CD14-positive monocyte (primary cell): ENCODE measurements at regions not wholly inside any gene's neighbourhood (a gene's known extent, or its start where the extent isn't known, plus 50 kb on each side); places are given as distances from the start of the nearest gene placed in this dataset.

Experiments used
- DNase-seq, 3 donors: peaks; one replicate each; pipeline ENCODE4 v3.0.0-alpha.2; 2011 to 2022
- H2AFZ ChIP-seq: 2 replicates; pipeline ENCODE4 v1.6.0; 2012; ENCODE audit warnings: mild to moderate bottlenecking, low read depth, low read length, inconsistent platforms; ENCODE audit not compliant: insufficient read depth, poor library complexity, severe bottlenecking
- H3K27ac ChIP-seq, 2 donors: 1 replicate in 1 of 2; 2 replicates in 1 of 2; pipeline ENCODE4 v1.5.1; 2012 to 2013; ENCODE audit warnings: low read length in 2 of 2, control low read depth in 1 of 2, inconsistent platforms in 1 of 2, low read depth in 1 of 2, mild to moderate bottlenecking in 1 of 2
- H3K27me3 ChIP-seq, 2 donors: one replicate each; pipeline versions ENCODE4 v1.6.0 to v1.6.1; 2011 to 2013; ENCODE audit warnings: low read length in 2 of 2; ENCODE audit not compliant: control insufficient read depth in 2 of 2, insufficient read depth in 2 of 2
- H3K36me3 ChIP-seq, 2 donors: replicated peaks in 1 of 2; 1 replicate in 1 of 2; 2 replicates in 1 of 2; pipeline versions ENCODE4 v1.5.1 to v1.6.1; 2012 to 2013; ENCODE audit warnings: low read length in 2 of 2, control low read depth in 1 of 2, inconsistent platforms in 1 of 2, mild to moderate bottlenecking in 1 of 2; ENCODE audit not compliant: insufficient read depth in 2 of 2, control insufficient read depth in 1 of 2
- H3K4me1 ChIP-seq, 2 donors: 1 replicate in 1 of 2; 2 replicates in 1 of 2; pipeline versions ENCODE4 v1.5.1 to v1.6.1; 2012 to 2013; ENCODE audit warnings: low read length in 2 of 2, control low read depth in 1 of 2, inconsistent platforms in 1 of 2, mild to moderate bottlenecking in 1 of 2, moderate library complexity in 1 of 2; ENCODE audit not compliant: insufficient read depth in 2 of 2, control insufficient read depth in 1 of 2
- H3K4me2 ChIP-seq: replicated peaks from 2 replicates; pipeline ENCODE3; 2012; ENCODE audit warnings: low read length, moderate library complexity, mild to moderate bottlenecking; ENCODE audit not compliant: poor library complexity, severe bottlenecking; ENCODE audit errors: extremely low read depth
- H3K4me3 ChIP-seq, 3 experiments: fragments of 200-600 bp in 1 of 3; sonication (generic) in 1 of 3; replicated peaks in 1 of 3; 1 replicate in 2 of 3; 2 replicates in 1 of 3; pipeline ENCODE4 v1.5.1; 2011 to 2013; ENCODE audit warnings: low read length in 3 of 3, mild to moderate bottlenecking in 3 of 3, control low read depth in 2 of 3, low read depth in 2 of 3, inconsistent platforms in 1 of 3, moderate library complexity in 1 of 3
- H3K79me2 ChIP-seq: 2 replicates; pipeline ENCODE4 v1.6.0; 2012; ENCODE audit warnings: mild to moderate bottlenecking, control low read depth, inconsistent platforms, low read length, moderate library complexity; ENCODE audit not compliant: insufficient read depth
- H3K9ac ChIP-seq: 2 replicates; pipeline ENCODE4 v1.6.0; 2017; ENCODE audit warnings: low read length, mild to moderate bottlenecking; ENCODE audit not compliant: insufficient read depth, poor library complexity, severe bottlenecking
- H3K9me3 ChIP-seq, 2 donors: replicated peaks in 1 of 2; 1 replicate in 1 of 2; 2 replicates in 1 of 2; pipeline versions ENCODE4 v1.5.1 to v1.6.1; 2012 to 2013; ENCODE audit warnings: low read length in 2 of 2, control low read depth in 1 of 2; ENCODE audit not compliant: control insufficient read depth in 1 of 2, insufficient read depth in 1 of 2
- H4K20me1 ChIP-seq: 2 replicates; pipeline ENCODE4 v1.6.0; 2012; ENCODE audit warnings: mild to moderate bottlenecking, low read length, control low read depth, moderate library complexity; ENCODE audit not compliant: insufficient read depth
- H3K27ac Mint-ChIP-seq, 7 donors: one replicate each; pipeline ENCODE4 v1.8.0; 2020; ENCODE audit warnings: mild to moderate bottlenecking in 7 of 7, mixed read lengths in 7 of 7, moderate library complexity in 6 of 7, inconsistent platforms in 2 of 7
- H3K27me3 Mint-ChIP-seq, 3 donors: one replicate each; pipeline ENCODE4 v1.8.0; 2021 to 2022; ENCODE audit warnings: low read depth in 3 of 3, mild to moderate bottlenecking in 3 of 3, mixed read lengths in 3 of 3, moderate library complexity in 3 of 3, inconsistent platforms in 1 of 3
- H3K36me3 Mint-ChIP-seq, 2 donors: one replicate each; pipeline ENCODE4 v1.8.0; 2020; ENCODE audit warnings: mixed read lengths in 2 of 2, inconsistent platforms in 1 of 2, mild to moderate bottlenecking in 1 of 2
- H3K4me1 Mint-ChIP-seq: one replicate; pipeline ENCODE4 v1.8.0; 2020; ENCODE audit warnings: mild to moderate bottlenecking, mixed read lengths
- H3K4me3 Mint-ChIP-seq, 2 donors: one replicate each; pipeline ENCODE4 v1.8.0; 2020; ENCODE audit warnings: mild to moderate bottlenecking in 2 of 2, mixed read lengths in 2 of 2, moderate library complexity in 1 of 2
- H3K9me3 Mint-ChIP-seq, 7 donors: one replicate each; pipeline ENCODE4 v1.8.0; 2020 to 2022; ENCODE audit warnings: mixed read lengths in 7 of 7, mild to moderate bottlenecking in 6 of 7, moderate library complexity in 6 of 7, inconsistent platforms in 2 of 7
- WGBS: methylation state at CpG from one replicate; pipeline ENCODE4 v1.1.5; 2013; ENCODE audit warnings: missing lambda C conversion rate; ENCODE audit not compliant: insufficient coverage; 5-methylcytosine and 5-hydroxymethylcytosine counted together
- intact Hi-C, 2 donors: fragments of 100-400 bp; cut with micrococcal nuclease; formaldehyde crosslinking; loops; one replicate each; pipeline versions ENCODE4 v1.15.0 to v1.15.1; 2023
- TF ChIP-seq, protein P1 (sequence below): fragments of 200-600 bp; IDR thresholded peaks from one replicate; pipeline ENCODE4 v1.8.0; 2022; ENCODE audit warnings: antibody characterized with exemption, mild to moderate bottlenecking

DNA sequence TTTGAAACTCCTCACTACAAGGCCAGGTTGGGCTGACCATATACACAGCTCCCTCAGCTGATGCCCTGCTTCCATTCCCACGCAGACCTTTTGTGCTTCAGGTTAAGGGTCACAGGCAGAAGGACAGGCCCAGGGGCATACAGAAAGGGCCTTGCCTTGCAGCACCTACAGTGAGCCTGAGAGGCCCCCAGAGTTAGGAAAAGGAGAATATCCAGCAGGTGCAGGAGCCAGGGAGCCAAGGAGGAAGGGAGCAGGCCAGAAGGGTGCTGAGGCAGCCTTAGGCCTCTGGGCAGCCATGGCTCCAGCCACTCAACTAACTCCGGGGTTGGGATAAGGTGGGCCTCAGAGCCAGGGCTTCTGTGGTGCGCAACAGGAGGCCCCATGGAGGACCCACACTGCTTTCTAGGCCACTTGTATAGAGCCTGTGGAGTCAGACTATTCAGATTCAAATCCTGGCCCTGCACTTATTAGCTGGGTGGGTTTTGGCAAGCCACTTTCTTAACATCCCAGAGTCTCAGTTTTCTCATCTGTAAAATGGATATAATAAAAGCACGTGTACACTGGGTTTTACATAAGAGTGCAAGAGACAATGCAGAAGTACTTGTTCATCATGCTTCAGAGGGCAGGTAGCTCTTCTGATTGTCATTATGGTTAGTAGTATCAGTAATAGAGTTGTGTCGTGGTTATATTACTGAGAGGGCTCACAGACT, 214.6 kb upstream of the HAAO start:
- no peak overlapping the region for H3K4me3 ChIP-seq
- TF ChIP-seq, protein P1, sequence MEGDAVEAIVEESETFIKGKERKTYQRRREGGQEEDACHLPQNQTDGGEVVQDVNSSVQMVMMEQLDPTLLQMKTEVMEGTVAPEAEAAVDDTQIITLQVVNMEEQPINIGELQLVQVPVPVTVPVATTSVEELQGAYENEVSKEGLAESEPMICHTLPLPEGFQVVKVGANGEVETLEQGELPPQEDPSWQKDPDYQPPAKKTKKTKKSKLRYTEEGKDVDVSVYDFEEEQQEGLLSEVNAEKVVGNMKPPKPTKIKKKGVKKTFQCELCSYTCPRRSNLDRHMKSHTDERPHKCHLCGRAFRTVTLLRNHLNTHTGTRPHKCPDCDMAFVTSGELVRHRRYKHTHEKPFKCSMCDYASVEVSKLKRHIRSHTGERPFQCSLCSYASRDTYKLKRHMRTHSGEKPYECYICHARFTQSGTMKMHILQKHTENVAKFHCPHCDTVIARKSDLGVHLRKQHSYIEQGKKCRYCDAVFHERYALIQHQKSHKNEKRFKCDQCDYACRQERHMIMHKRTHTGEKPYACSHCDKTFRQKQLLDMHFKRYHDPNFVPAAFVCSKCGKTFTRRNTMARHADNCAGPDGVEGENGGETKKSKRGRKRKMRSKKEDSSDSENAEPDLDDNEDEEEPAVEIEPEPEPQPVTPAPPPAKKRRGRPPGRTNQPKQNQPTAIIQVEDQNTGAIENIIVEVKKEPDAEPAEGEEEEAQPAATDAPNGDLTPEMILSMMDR: no peak
- Mint-ChIP-seq H3K27ac (no peak overlapping the region), H3K27me3 (peaks cover 1 to 5% (median 2%) of the 10 kb centered on the region in 3 donors), H3K9me3 (peaks cover 5 to 13% (median 9%) of the 10 kb centered on the region in 7 donors), H3K4me1 (peaks cover 41% of the 10 kb centered on the region), H3K36me3 (peaks cover 4 to 7% of the 10 kb centered on the region in 2 donors), H3K4me3 (no peak overlapping the region)
- no peak for DNase-seq
- H3K36me3 ChIP-seq: no peaks in the 10 kb centered on the region
- H3K4me2 ChIP-seq: no peak overlapping the region
- H3K27me3 ChIP-seq: no peaks in the 10 kb centered on the region
- no peaks in the 10 kb centered on the region for H4K20me1 ChIP-seq
- no peaks in the 10 kb centered on the region for H3K79me2 ChIP-seq
- WGBS: 88% methylated on average over 4 of the region's 5 CpGs
- H2AFZ ChIP-seq: no peak overlapping the region
- no peak overlapping the region for H3K9ac ChIP-seq
- no peak overlapping the region for H3K27ac ChIP-seq
- peaks cover 22 to 26% of the 10 kb centered on the region in 2 donors for H3K4me1 ChIP-seq
- intact Hi-C loops: no loop called here
- H3K9me3 ChIP-seq: peaks cover 7 to 10% of the 10 kb centered on the region in 2 donors

DNA sequence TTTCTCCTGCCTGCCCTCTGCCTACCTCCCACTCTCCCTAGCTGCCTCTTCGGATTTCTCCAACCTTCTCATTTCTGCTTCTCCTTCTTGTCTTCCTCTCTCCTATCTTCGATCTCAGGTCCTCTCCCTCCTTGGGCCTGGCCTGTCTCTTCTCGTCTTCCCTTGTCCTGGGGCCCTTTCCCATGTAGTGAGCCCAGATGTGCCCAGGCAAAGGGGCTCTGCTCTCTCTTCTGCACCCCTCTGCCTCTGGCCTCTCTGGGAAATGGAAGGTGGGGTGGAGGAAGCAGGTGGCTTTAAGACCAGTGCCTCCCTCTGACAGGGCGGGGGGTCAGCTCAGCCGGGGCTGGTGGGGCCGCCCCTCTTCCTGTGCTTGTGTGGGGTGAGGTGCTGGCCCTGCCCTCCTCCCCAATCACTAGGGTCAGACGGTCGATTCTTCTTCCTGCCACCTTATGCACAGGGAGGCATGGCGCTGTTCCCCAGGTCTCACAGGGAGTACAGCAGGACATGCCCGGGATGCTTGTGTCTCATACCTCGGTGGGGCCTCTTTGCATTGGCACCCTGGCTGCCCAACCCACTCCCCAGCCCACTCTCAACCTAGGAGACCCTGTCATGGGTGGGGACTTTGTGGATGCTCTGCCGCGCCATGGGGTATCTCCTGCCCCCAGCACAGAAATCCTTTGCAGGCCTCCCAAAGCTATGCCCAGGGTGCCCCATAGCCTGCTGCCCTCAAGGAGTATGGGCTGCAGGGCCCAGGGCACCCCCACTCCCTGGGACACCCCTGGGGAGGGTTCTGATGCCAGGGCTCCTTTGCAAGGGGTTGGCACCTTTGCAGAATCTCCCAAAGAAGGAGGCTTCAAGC, 213.8 kb upstream of the HAAO start:
- peaks cover 1 to 5% (median 2%) of the 10 kb centered on the region in 3 donors for H3K27me3 Mint-ChIP-seq

More for the DNA sequence above, 213.8 kb upstream of the HAAO start:
- no peaks in the 10 kb centered on the region for H3K36me3 ChIP-seq
- H3K4me2 ChIP-seq: no peak overlapping the region
- peaks cover 38% of the 10 kb centered on the region for H3K4me1 Mint-ChIP-seq
- H3K79me2 ChIP-seq: no peaks in the 10 kb centered on the region
- no peaks in the 10 kb centered on the region for H4K20me1 ChIP-seq
- peak overlapping the region in 1 of 3 experiments; percentile 34 for H3K4me3 ChIP-seq
- no peaks in the 10 kb centered on the region for H3K27me3 ChIP-seq
- peak overlapping the region; percentile 62 for H2AFZ ChIP-seq
- peaks cover 7 to 10% of the 10 kb centered on the region in 2 donors for H3K9me3 ChIP-seq
- peak overlapping the region in 1 of 2 donors; percentile 42 for H3K4me3 Mint-ChIP-seq
- peaks cover 5 to 13% (median 9%) of the 10 kb centered on the region in 7 donors for H3K9me3 Mint-ChIP-seq
- intact Hi-C loops: no loop called here
- no peak for DNase-seq
- H3K36me3 Mint-ChIP-seq: peaks cover 4 to 7% of the 10 kb centered on the region in 2 donors
- 44% methylated on average over 9 of the region's 13 CpGs for WGBS
- H3K9ac ChIP-seq: peak overlapping the region; percentile 16
- H3K4me1 ChIP-seq: peaks cover 22 to 26% of the 10 kb centered on the region in 2 donors
- peak overlapping the region in 1 of 7 donors; percentile 46 for H3K27ac Mint-ChIP-seq
- TF ChIP-seq, protein P1: no peak
- no peak overlapping the region for H3K27ac ChIP-seq
